DOHH2 (cell line): ENCODE measurements at regions not wholly inside any gene's neighbourhood (a gene's known extent, or its start where the extent isn't known, plus 50 kb on each side); places are given as distances from the start of the nearest gene placed in this dataset.

Source experiments
- CTCF ChIP-seq: fragments of 200-600 bp; sonication (generic); IDR thresholded peaks from one replicate; pipeline ENCODE4 v1.5.1; 2014; ENCODE audit warnings: antibody characterized with exemption, mild to moderate bottlenecking, low read depth, low read length; ENCODE audit not compliant: poor library complexity, severe bottlenecking
- EZH2phosphoT487 ChIP-seq: fragments of 200-600 bp; sonication (generic); IDR thresholded peaks from 2 replicates; pipeline ENCODE4 v1.6.1; 2017; ENCODE audit warnings: borderline replicate concordance, mild to moderate bottlenecking, antibody characterized with exemption, low read length, moderate library complexity, mixed read lengths

- no peak for TF ChIP-seq EZH2phosphoT487
- TF ChIP-seq CTCF, result no peak
Observed at GRCh38 chr4:98204236-98204553, 57.0 kb upstream of the RAP1GDS1 start.
